Thymus (tissue), 11 donors: ENCODE measurements at regions not wholly inside any gene's neighbourhood (a gene's known extent, or its start where the extent isn't known, plus 50 kb on each side); places are given as distances from the start of the nearest gene placed in this dataset.

Experiments
- DNase-seq, 9 donors: peaks; one replicate each; pipeline ENCODE4 v3.0.0-alpha.2; 2013; ENCODE audit warnings: low spot score in 9 of 9, low read depth in 6 of 9, missing footprints in 1 of 9
- H3K27ac ChIP-seq, 2 donors: one replicate each; pipeline ENCODE4 v1.5.1; 2013; ENCODE audit warnings: control low read depth in 1 of 2, low read depth in 1 of 2, low read length in 1 of 2, mild to moderate bottlenecking in 1 of 2, moderate library complexity in 1 of 2
- H3K27me3 ChIP-seq, 2 donors: one replicate each; pipeline ENCODE4 v1.5.1; 2013; ENCODE audit warnings: low read length in 1 of 2; ENCODE audit not compliant: control insufficient read depth in 2 of 2, insufficient read depth in 1 of 2
- H3K36me3 ChIP-seq, 2 donors: one replicate each; pipeline ENCODE4 v1.5.1; 2013; ENCODE audit warnings: low read length in 1 of 2, mild to moderate bottlenecking in 1 of 2, moderate library complexity in 1 of 2; ENCODE audit not compliant: control insufficient read depth in 2 of 2, insufficient read depth in 2 of 2
- H3K4me1 ChIP-seq, 2 donors: one replicate each; pipeline ENCODE4 v1.5.1; 2013; ENCODE audit warnings: low read length in 2 of 2; ENCODE audit not compliant: control insufficient read depth in 2 of 2, insufficient read depth in 2 of 2
- H3K4me3 ChIP-seq, 2 donors: one replicate each; pipeline ENCODE4 v1.5.1; 2013; ENCODE audit warnings: low read length in 2 of 2, control low read depth in 1 of 2, mild to moderate bottlenecking in 1 of 2
- H3K9me3 ChIP-seq, 2 donors: one replicate each; pipeline ENCODE4 v1.5.1; 2013; ENCODE audit warnings: low read length in 1 of 2, mild to moderate bottlenecking in 1 of 2; ENCODE audit not compliant: control insufficient read depth in 2 of 2, insufficient read depth in 1 of 2
- WGBS: extraction: QIAGEN DNeasy Blood & Tissue Kit; methylation state at CpG from one replicate; pipeline ENCODE4 v1.1.7; 2013; 5-methylcytosine and 5-hydroxymethylcytosine counted together
- donor health status: healthy.

DNA sequence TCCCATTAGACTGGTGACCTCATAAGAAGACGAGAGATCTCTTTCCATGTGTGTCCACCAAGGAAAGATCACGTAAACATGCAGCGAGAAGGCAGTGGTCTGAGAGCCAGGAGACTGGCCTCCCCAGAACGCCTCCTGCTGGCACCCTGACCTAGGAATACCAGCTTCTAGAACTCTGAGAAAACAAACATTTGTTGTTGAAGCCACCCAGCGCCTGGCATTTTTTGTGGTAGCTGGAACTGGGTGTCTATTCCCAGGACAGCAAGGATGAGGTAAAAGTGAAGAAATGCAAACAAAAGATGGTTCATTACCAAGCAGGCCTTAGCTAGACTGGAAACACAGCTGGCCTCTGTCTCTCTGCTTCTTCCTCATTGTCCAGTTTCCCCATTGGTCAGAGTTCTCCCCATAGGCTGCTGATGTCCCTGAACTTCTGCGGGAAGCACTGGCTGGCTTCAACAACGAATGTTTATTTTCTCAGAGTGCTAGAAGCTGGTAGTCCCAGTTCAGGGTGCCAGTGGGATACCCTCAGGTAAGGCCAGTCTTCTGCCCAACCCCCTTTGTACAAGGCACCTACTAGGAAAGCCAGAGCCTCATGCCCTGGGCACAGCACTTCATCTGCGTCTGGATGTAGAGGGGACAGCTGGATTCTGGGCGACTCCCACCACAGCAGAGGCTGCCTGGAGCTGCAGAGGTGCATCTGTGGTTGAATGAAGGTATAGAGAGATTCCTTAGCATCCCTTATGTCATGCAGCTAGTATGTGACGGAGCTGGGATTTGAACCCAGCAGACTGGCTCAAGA is 304.9 kb downstream of the TCERG1L start:
- Histone ChIP-seq H3K27ac (no peak overlapping the region), H3K4me3 (no peak overlapping the region), H3K27me3 (no peaks in the 10 kb centered on the region), H3K4me1 (no peaks in the 10 kb centered on the region), H3K36me3 (no peaks in the 10 kb centered on the region), H3K9me3 (no peaks in the 10 kb centered on the region)
- 94% methylated on average over 10 of the region's 10 CpGs for WGBS
- no peak for DNase-seq

- no peak for DNase-seq
- H3K27ac ChIP-seq = no peak overlapping the region
- 75% methylated on average over 5 of the region's 5 CpGs for WGBS
- no peaks in the 10 kb centered on the region for H3K9me3 ChIP-seq
- H3K27me3 ChIP-seq = no peaks in the 10 kb centered on the region
- H3K4me3 ChIP-seq = no peak overlapping the region
- H3K4me1 ChIP-seq = no peaks in the 10 kb centered on the region
- no peaks in the 10 kb centered on the region for H3K36me3 ChIP-seq
Observed at GRCh38 chr10:131009791-131010190, 301.7 kb downstream of the TCERG1L start.

- Histone ChIP-seq H3K9me3 (no peaks in the 10 kb centered on the region), H3K4me3 (no peak overlapping the region), H3K36me3 (no peaks in the 10 kb centered on the region), H3K27me3 (no peaks in the 10 kb centered on the region), H3K27ac (no peak overlapping the region), H3K4me1 (no peaks in the 10 kb centered on the region)
- WGBS = 96% methylated on average over 11 of the region's 11 CpGs
- DNase-seq = no peak
Observed at GRCh38 chr10:131010965-131011575, 300.5 kb downstream of the TCERG1L start.

DNA sequence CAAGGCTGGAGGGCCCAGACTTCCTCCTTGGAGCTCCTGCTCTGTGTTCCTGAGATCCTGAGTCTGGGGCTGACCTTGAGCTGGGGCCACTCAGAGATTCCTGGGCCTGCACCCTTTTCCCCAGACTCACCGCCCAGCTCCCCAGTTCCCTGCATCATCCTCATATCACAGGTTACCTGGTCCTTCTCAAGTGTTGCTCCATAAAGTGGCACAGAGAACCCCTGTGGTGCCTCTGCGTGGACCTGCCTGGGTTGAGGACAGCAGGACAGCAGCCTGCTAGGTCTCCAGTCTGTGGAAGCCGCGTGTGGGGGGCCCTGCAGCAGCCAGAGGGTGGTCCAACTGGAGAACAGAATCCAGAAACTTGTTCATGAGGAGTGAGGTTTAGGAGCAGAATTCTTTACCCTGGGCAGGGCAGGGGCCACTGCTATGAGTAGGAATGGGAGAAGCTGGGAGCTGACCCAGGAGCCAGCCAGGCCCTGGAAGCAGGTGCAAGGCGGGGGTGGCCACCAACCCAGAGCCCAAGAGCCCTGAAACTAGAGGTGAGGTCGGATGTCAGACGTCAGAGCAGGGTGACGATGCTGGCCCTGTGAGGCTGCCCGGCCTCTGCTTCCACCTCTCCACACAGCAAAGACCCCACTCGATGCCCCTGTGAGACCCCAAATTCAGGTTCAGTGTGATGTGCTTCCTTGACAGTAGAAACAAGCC is 299.4 kb downstream of the TCERG1L start:
- Histone ChIP-seq H3K27ac (no peak overlapping the region), H3K4me3 (no peak overlapping the region), H3K36me3 (no peaks in the 10 kb centered on the region), H3K9me3 (no peaks in the 10 kb centered on the region), H3K4me1 (no peaks in the 10 kb centered on the region), H3K27me3 (no peaks in the 10 kb centered on the region)
- WGBS = 91% methylated on average over 10 of the region's 10 CpGs
- no peak for DNase-seq

- Histone ChIP-seq H3K4me1 (no peaks in the 10 kb centered on the region), H3K36me3 (no peaks in the 10 kb centered on the region), H3K27me3 (no peaks in the 10 kb centered on the region), H3K27ac (no peak overlapping the region), H3K9me3 (no peaks in the 10 kb centered on the region), H3K4me3 (no peak overlapping the region)
- no peak for DNase-seq
- 82% methylated on average over 5 of the region's 5 CpGs for WGBS
Observed at GRCh38 chr10:131012641-131012985, 298.9 kb downstream of the TCERG1L start.

GRCh38 chr10:131013281-131013912 is 298.1 kb downstream of the TCERG1L start:
- H3K4me1 ChIP-seq = no peaks in the 10 kb centered on the region
- no peak overlapping the region for H3K4me3 ChIP-seq
- WGBS = 94% methylated on average over 17 of the region's 17 CpGs
- H3K27ac ChIP-seq = no peak overlapping the region
- H3K27me3 ChIP-seq = no peaks in the 10 kb centered on the region
- no peaks in the 10 kb centered on the region for H3K36me3 ChIP-seq
- no peaks in the 10 kb centered on the region for H3K9me3 ChIP-seq
- DNase-seq = no peak

GRCh38 chr10:131014271-131014670 is 297.2 kb downstream of the TCERG1L start:
- H3K27me3 ChIP-seq = no peaks in the 10 kb centered on the region
- H3K9me3 ChIP-seq = no peaks in the 10 kb centered on the region
- H3K4me1 ChIP-seq = no peaks in the 10 kb centered on the region
- DNase-seq = no peak
- H3K27ac ChIP-seq = no peak overlapping the region
- no peak overlapping the region for H3K4me3 ChIP-seq
- 92% methylated on average over 3 of the region's 3 CpGs for WGBS
- no peaks in the 10 kb centered on the region for H3K36me3 ChIP-seq

- Histone ChIP-seq H3K27me3 (no peaks in the 10 kb centered on the region), H3K36me3 (no peaks in the 10 kb centered on the region), H3K4me3 (no peak overlapping the region), H3K9me3 (no peaks in the 10 kb centered on the region), H3K4me1 (no peaks in the 10 kb centered on the region), H3K27ac (no peak overlapping the region)
- WGBS = 92% methylated on average over 9 of the region's 9 CpGs
- DNase-seq = no peak
Observed at GRCh38 chr10:131015271-131015670, 296.2 kb downstream of the TCERG1L start.

- DNase-seq = no peak
- 96% methylated on average over 7 of the region's 7 CpGs for WGBS
- no peak overlapping the region for H3K4me3 ChIP-seq
- no peaks in the 10 kb centered on the region for H3K9me3 ChIP-seq
- H3K36me3 ChIP-seq = no peaks in the 10 kb centered on the region
- H3K27me3 ChIP-seq = no peaks in the 10 kb centered on the region
- H3K27ac ChIP-seq = no peak overlapping the region
- H3K4me1 ChIP-seq = no peaks in the 10 kb centered on the region
Observed at GRCh38 chr10:131016556-131016955, 295.0 kb downstream of the TCERG1L start.
